Panc1 (cell line): ENCODE measurements at regions not wholly inside any gene's neighbourhood (a gene's known extent, or its start where the extent isn't known, plus 50 kb on each side); places are given as distances from the start of the nearest gene placed in this dataset.

Experiments
- ATAC-seq: fragments of 200-7000 bp; cut with Tn5 transposase; 2 replicates; pipeline ENCODE4 v1.9.1; 2020; ENCODE audit warnings: mild to moderate bottlenecking, moderate library complexity
- BruUV-seq: library from RNA; stranded (reverse); fragments of 400-500 nt; replicated peaks from 2 replicates; lab custom pipeline; 2021; lab: Mats Ljungman, UMichigan
- CTCF ChIA-PET: fragments of 300-600 bp; sonication (Branson Sonifier 250); formaldehyde crosslinking; loops from one replicate; lab custom pipeline; 2022; ENCODE audit warnings: antibody characterized with exemption; lab: Charles Lee
- POLR2A ChIA-PET: fragments of 300-600 bp; sonication (Branson Sonifier 250); formaldehyde crosslinking; loops from one replicate; lab custom pipeline; 2022; ENCODE audit warnings: antibody characterized with exemption; lab: Charles Lee
- DNase-seq: peaks from one replicate; pipeline ENCODE4 v3.0.0-alpha.2; 2010; ENCODE audit warnings: low read depth, low spot score
- H3K27ac ChIP-seq: 2 replicates; pipeline ENCODE4 v1.5.1; 2011; ENCODE audit warnings: mild to moderate bottlenecking, low read length, inconsistent platforms
- H3K27me3 ChIP-seq: fragments of 200-500 bp; sonication (Bioruptor generic); 2 replicates; pipeline ENCODE4 v1.6.0; 2014; ENCODE audit warnings: low read length, inconsistent platforms; ENCODE audit not compliant: control insufficient read depth, insufficient read depth
- H3K36me3 ChIP-seq: fragments of 200-500 bp; sonication (Bioruptor generic); 2 replicates; pipeline ENCODE4 v1.5.1; 2014; ENCODE audit warnings: inconsistent platforms, mild to moderate bottlenecking, low read length, moderate library complexity; ENCODE audit not compliant: control insufficient read depth, insufficient read depth
- H3K4me1 ChIP-seq: 2 replicates; pipeline ENCODE4 v1.5.1; 2011; ENCODE audit warnings: inconsistent platforms, mild to moderate bottlenecking, low read length, moderate library complexity; ENCODE audit not compliant: control insufficient read depth, insufficient read depth
- H3K4me3 ChIP-seq, 2 experiments: 2 replicates each; pipeline ENCODE4 v1.5.1; 2011 to 2012; ENCODE audit warnings: low read depth in 2 of 2, low read length in 2 of 2, mild to moderate bottlenecking in 2 of 2, inconsistent platforms in 1 of 2, moderate library complexity in 1 of 2
- H3K9me3 ChIP-seq: fragments of 200-500 bp; sonication (Bioruptor generic); 2 replicates; pipeline ENCODE4 v1.5.1; 2014; ENCODE audit warnings: low read depth, mild to moderate bottlenecking, inconsistent platforms, low read length, moderate library complexity; ENCODE audit not compliant: control insufficient read depth, insufficient read depth
- POLR2AphosphoS5 ChIP-seq: IDR thresholded peaks from 2 replicates; pipeline ENCODE4 v1.6.1; 2012; ENCODE audit warnings: mild to moderate bottlenecking, low read depth, low read length, moderate library complexity
- REST ChIP-seq, 2 experiments: IDR thresholded peaks; 2 replicates each; pipeline ENCODE4 v1.6.1; 2011 to 2012; ENCODE audit warnings: low read depth in 2 of 2, control low read depth in 1 of 2, low read length in 1 of 2, mild to moderate bottlenecking in 1 of 2, moderate library complexity in 1 of 2; ENCODE audit not compliant: insufficient read depth in 1 of 2
- SIN3A ChIP-seq: IDR thresholded peaks from 2 replicates; pipeline ENCODE4 v1.6.1; 2012; ENCODE audit warnings: low read depth, mild to moderate bottlenecking, low read length, moderate library complexity, borderline replicate concordance; ENCODE audit not compliant: insufficient read depth
- TCF7L2 ChIP-seq: IDR thresholded peaks from 2 replicates; pipeline ENCODE4 v1.6.1; 2011; ENCODE audit warnings: mild to moderate bottlenecking, low read depth, low read length, inconsistent platforms
- in situ Hi-C: cut with HindIII; loops from 2 replicates; pipeline ENCODE4 v1.10.0; 2016; ENCODE audit warnings: low sequenced_read_pairs, low pct_unique_long_range_greater_than_20kb
- intact Hi-C: fragments of 100-400 bp; cut with micrococcal nuclease; formaldehyde crosslinking; loops from one replicate; pipeline ENCODE4 v1.10.0; 2022; ENCODE audit not compliant: unreplicated experiment
- TF ChIP-seq, protein P1 (sequence below): fragments of 450-650 bp; IDR thresholded peaks from 2 replicates; pipeline ENCODE4 v1.5.1; 2017; ENCODE audit warnings: mild to moderate bottlenecking

DNA sequence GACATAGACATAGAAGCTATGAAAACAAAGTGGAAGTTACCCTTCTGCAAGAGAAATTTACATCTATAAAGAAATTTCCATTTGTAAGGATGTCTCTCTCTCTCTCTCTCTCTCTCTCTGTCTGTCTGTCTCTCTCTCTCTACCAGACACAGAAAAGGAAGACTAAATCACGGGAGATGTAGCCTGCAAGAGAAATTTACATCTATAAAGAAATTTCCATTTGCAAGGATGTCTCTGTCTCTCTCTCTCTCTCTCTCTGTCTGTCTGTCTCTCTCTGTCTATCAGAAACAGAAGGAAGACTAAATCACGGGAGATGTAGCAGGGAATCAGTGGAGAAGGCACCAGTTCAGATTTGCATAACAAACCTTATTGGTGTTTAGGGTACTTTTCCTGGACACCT lies 65.6 kb upstream of the CTSO start:
- H3K36me3 ChIP-seq = no peaks in the 10 kb centered on the region; the same call in 1 of the 2 replicates
- H3K9me3 ChIP-seq = no peaks in the 10 kb centered on the region
- ATAC-seq (no peak), DNase-seq (no peak)
- no peaks in the 10 kb centered on the region for H3K27me3 ChIP-seq
- H3K4me1 ChIP-seq = no peaks in the 10 kb centered on the region
- in situ Hi-C loops = no loop called here
- no peak for TF ChIP-seq TCF7L2
- TF ChIP-seq, protein P1, sequence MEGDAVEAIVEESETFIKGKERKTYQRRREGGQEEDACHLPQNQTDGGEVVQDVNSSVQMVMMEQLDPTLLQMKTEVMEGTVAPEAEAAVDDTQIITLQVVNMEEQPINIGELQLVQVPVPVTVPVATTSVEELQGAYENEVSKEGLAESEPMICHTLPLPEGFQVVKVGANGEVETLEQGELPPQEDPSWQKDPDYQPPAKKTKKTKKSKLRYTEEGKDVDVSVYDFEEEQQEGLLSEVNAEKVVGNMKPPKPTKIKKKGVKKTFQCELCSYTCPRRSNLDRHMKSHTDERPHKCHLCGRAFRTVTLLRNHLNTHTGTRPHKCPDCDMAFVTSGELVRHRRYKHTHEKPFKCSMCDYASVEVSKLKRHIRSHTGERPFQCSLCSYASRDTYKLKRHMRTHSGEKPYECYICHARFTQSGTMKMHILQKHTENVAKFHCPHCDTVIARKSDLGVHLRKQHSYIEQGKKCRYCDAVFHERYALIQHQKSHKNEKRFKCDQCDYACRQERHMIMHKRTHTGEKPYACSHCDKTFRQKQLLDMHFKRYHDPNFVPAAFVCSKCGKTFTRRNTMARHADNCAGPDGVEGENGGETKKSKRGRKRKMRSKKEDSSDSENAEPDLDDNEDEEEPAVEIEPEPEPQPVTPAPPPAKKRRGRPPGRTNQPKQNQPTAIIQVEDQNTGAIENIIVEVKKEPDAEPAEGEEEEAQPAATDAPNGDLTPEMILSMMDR = no peak
- TF ChIP-seq POLR2AphosphoS5 = no peak
- TF ChIP-seq SIN3A = no peak
- no peak for TF ChIP-seq REST (IDR thresholded peaks at IDR 0.05; ENCODE audit: insufficient read depth in 1 of 2, low read depth in 2 of 2, low read length in 1 of 2)
- ChIA-PET CTCF (no interaction called here), POLR2A (no interaction called here)
- no peak overlapping the region for H3K27ac ChIP-seq
- BruUV-seq = no TSS peak
- intact Hi-C loops = no loop called here
- no peak overlapping the region for H3K4me3 ChIP-seq

- CTCF ChIA-PET = no interaction called here
Observed at GRCh38 chr4:156018383-156018782, 64.7 kb upstream of the CTSO start.

More at GRCh38 chr4:156018383-156018782, 64.7 kb upstream of the CTSO start:
- DNase-seq (no peak), ATAC-seq (no peak)
- no peak for TF ChIP-seq SIN3A
- TF ChIP-seq REST (IDR thresholded peaks at IDR 0.05; ENCODE audit: insufficient read depth in 1 of 2, low read depth in 2 of 2, low read length in 1 of 2) = no peak
- no peak for TF ChIP-seq TCF7L2
- no peak for TF ChIP-seq POLR2AphosphoS5
- TF ChIP-seq, protein P1 = no peak
- Histone ChIP-seq H3K27me3 (no peaks in the 10 kb centered on the region), H3K36me3 (no peaks in the 10 kb centered on the region; the same call in 1 of the 2 replicates), H3K4me3 (no peak overlapping the region), H3K4me1 (no peaks in the 10 kb centered on the region), H3K9me3 (no peaks in the 10 kb centered on the region), H3K27ac (no peak overlapping the region)
- in situ Hi-C loops = no loop called here
- POLR2A ChIA-PET = no interaction called here
- BruUV-seq = no TSS peak
- intact Hi-C loops = no loop called here
